Inflammatory macrophage treated with lipopolysaccharide for 1 hour (primary cell): ENCODE measurements at regions not wholly inside any gene's neighbourhood (a gene's known extent, or its start where the extent isn't known, plus 50 kb on each side); places are given as distances from the start of the nearest gene placed in this dataset.
"Not testable (repeated sequence)": the region's sequence is repeated elsewhere in the genome, so short reads cannot be mapped to it uniquely, and the experiment has no call there.

Experiments used
- DNase-seq, 2 donors: peaks; one replicate each; pipeline ENCODE4 v3.0.0-alpha.2; 2020 to 2022

GRCh38 chr4:160537681-160538080, 1434.8 kb downstream of the RAPGEF2 start:
- no peak for DNase-seq

GRCh38 chr4:160546201-160546600, 1443.3 kb downstream of the RAPGEF2 start:
- no peak for DNase-seq

- DNase-seq: not testable (repeated sequence)
Observed at GRCh38 chr4:160549951-160550519, 1447.2 kb downstream of the RAPGEF2 start.

GRCh38 chr4:160562661-160563060, 1459.8 kb downstream of the RAPGEF2 start:
- no peak for DNase-seq

GRCh38 chr4:160563552-160564282, 1460.8 kb downstream of the RAPGEF2 start:
- DNase-seq: no peak

GRCh38 chr4:160567634-160568033, 1464.8 kb downstream of the RAPGEF2 start:
- DNase-seq: no peak

DNA sequence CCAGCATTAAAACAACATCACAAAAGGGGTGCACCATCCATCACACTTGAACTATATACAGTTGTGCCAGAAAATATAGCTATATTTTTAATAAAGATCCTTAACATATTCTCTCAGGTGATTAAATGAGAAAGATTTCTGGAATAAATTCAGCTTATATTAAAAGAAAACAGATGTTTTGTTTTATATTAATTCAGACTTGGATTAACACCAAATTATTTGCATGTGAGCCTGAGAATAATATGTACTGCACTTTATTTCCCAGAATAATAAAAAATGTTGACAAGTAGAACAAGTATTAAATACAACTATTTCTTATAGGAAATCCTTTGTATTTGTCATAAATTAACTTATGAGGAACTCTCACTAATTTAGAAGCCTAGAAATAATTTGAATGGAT, 1467.4 kb downstream of the RAPGEF2 start:
- no peak for DNase-seq

- not testable (repeated sequence) for DNase-seq
Observed at GRCh38 chr4:160574272-160574671, 1471.4 kb downstream of the RAPGEF2 start.

- DNase-seq: no peak
Observed at GRCh38 chr4:160580581-160580980, 1477.7 kb downstream of the RAPGEF2 start.

DNA sequence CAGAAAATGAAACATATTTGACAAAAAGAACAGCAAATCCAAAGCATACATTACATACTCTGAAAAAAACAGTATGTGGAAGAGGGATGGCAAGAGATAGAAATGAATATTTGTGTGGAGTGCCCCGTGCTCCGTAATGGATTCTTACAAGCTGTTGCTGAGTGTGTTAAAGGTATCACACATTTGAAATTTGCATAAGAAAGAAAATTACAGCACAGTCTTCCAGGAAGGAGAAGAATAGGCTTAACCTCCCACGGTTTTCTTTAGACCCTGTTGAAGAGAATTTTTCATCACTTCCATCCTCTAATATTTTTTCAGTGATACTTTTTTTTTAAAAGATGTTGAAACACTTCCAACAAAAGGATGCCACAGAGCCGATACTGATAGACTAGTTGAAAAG, 1489.4 kb downstream of the RAPGEF2 start:
- no peak for DNase-seq

- DNase-seq: no peak
Observed at GRCh38 chr4:160595646-160596045, 1492.8 kb downstream of the RAPGEF2 start.

DNA sequence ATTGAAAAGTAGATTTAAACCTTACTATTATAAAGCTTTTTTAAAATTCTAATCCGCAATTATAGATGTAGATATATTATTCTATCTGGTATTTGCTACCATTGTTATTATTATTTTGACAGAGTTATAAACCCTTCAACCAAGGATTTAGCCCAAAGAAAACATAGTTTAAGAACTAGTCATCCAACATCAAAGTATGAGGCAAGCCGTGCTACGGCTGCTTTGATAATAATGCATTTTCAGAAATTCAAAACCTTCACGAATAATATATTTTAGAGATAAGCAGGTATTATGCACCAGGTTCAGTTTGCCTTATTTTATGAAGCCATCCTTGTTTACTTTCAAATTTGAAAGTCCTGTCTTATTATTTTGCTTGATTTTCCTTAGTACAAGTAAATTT, 1501.7 kb downstream of the RAPGEF2 start:
- DNase-seq: no peak

- DNase-seq: no peak
Observed at GRCh38 chr4:160611181-160611580, 1508.3 kb downstream of the RAPGEF2 start.

DNA sequence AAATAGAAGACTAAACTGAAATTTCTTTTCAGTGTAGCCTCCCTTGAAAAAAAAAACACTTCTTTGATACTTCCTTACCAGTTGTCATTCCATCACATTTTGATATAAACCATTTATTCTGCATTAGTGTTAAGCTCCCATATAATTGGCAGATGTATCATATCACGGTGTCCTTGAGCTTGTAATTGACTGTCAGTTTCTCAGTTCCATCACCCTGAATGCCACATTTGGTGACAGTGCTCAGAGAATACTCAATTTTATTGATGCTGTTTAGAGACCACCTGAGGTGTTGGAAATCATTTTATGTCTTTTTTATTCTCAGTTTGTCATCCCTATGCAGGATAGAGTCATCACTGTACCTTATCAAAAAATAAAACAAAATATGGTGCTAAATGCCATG, 1528.2 kb downstream of the RAPGEF2 start:
- DNase-seq: no peak

DNA sequence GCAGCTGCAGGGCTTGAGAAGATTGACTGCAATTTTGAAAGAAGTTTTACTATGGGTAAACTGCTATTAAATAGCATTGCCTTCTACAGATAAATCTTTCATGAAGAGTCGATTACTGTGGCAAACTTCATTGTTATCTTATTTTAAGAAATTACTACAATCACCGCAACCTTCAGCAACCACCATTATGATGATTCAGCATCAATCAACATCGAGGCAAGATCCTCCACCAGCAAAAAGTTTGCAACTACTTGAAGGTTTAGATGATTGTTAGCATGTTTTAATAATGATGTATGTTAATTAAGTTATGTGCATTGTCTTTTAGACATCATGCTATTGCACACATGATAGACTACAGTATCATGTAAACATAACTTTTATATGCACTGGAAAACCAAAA, 1511.0 kb downstream of the FSTL5 start:
- DNase-seq: no peak

GRCh38 chr4:160675550-160675949, 1488.2 kb downstream of the FSTL5 start:
- no peak for DNase-seq

- no peak for DNase-seq
Observed at GRCh38 chr4:160685729-160686128, 1478.1 kb downstream of the FSTL5 start.

DNA sequence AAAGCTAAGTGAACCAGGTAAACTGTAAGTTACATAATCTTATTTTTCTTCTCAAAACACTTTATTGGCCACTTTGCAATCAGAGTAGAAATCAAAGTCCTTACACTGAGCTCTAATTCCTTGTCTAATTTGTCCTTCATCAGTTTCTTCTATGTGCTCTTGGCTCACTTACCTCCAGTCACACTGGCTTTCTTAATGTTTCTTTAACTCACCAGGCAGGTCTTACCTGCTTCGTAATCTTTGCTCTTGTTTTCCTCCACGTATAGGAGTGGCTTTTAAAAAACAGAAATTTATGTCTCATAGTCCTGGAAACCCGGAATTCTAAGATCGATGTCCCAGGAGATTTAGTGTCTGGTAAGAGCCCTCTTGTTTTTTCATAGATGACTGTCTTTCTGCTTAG, 1462.1 kb downstream of the FSTL5 start:
- DNase-seq: no peak

GRCh38 chr4:160709026-160709425, 1454.8 kb downstream of the FSTL5 start:
- DNase-seq: no peak

GRCh38 chr4:160709546-160709945, 1454.3 kb downstream of the FSTL5 start:
- DNase-seq: no peak

- no peak for DNase-seq
Observed at GRCh38 chr4:160716551-160716950, 1447.2 kb downstream of the FSTL5 start.

DNA sequence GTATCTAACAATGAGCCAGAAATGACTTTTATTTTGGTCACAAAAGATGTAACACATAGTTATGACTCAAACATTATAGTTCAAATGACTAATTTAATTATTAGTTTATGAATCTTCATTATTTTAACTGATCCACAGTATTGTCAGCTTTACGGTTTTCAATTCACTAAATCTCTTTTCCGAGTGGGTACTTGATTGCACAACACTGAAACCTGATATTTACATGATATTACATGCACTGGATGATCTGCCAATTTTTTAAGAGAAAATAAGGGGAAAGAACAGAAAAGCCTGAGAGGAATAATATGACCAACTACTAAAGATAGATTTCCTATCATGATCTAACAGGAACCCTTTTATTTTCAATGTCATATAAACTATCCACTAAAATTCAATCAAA, 1446.0 kb downstream of the FSTL5 start:
- DNase-seq: no peak

- no peak for DNase-seq
Observed at GRCh38 chr4:160724063-160724462, 1439.7 kb downstream of the FSTL5 start.

DNA sequence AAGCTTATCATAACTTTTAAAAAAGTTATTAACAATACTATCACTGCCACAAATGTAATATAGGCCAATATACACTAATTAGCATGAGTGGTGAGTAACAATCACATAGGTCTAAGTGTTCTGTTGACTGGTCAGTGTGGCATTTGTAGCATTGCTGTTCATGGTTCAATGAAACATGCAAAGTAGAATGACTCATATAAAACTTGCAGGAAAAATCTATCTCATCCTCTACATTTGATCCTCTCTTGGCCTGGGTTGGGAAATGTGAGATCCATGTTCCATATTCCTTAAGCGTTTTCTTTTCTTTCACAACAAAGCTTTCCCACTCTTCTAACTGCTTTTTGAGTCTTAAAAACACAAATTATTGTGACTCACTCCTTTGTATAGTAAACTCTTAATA, 1418.7 kb downstream of the FSTL5 start:
- DNase-seq: no peak

- not testable (repeated sequence) for DNase-seq
Observed at GRCh38 chr4:160746585-160746984, 1417.2 kb downstream of the FSTL5 start.
